ENCODE measurements at regions not wholly inside any gene's neighbourhood (a gene's known extent, or its start where the extent isn't known, plus 50 kb on each side); places are given as distances from the start of the nearest gene placed in this dataset.

DNA sequence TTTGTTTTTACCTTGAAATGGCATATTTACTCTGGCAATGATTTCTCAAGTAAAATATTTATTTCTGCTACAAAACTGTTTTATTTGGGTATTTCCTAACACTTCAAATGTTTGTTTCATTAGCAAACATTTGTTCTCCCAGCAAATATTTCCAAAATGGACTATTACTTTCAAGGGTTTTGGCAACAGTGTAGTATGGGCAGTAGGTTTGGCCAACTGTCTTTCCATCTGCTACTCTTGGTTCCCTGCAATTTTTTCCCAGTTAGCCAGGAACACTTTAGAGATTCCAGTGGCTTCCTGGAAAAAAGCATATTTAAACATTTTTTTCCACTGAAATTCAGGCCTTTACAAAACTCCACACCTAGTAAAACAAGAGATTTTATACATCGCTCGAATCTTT, 466.6 kb downstream of the SLITRK6 start:
- TF ChIP-seq POLR2A (IDR thresholded peaks at IDR 0.05; ENCODE audit: low read depth, low read length) (no peak), MXI1 (IDR thresholded peaks at IDR 0.05; ENCODE audit: borderline replicate concordance, low read depth, low read length) (no peak)
- TF ChIP-seq, protein P1, sequence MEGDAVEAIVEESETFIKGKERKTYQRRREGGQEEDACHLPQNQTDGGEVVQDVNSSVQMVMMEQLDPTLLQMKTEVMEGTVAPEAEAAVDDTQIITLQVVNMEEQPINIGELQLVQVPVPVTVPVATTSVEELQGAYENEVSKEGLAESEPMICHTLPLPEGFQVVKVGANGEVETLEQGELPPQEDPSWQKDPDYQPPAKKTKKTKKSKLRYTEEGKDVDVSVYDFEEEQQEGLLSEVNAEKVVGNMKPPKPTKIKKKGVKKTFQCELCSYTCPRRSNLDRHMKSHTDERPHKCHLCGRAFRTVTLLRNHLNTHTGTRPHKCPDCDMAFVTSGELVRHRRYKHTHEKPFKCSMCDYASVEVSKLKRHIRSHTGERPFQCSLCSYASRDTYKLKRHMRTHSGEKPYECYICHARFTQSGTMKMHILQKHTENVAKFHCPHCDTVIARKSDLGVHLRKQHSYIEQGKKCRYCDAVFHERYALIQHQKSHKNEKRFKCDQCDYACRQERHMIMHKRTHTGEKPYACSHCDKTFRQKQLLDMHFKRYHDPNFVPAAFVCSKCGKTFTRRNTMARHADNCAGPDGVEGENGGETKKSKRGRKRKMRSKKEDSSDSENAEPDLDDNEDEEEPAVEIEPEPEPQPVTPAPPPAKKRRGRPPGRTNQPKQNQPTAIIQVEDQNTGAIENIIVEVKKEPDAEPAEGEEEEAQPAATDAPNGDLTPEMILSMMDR (conservative IDR thresholded peaks at IDR 0.05; ENCODE audit: low read depth, low read length): no peak

Data from IMR-90 (cell line).